GM23338 (cell line): ENCODE measurements at regions not wholly inside any gene's neighbourhood (a gene's known extent, or its start where the extent isn't known, plus 50 kb on each side); places are given as distances from the start of the nearest gene placed in this dataset.
"Not testable (repeated sequence)": the region's sequence is repeated elsewhere in the genome, so short reads cannot be mapped to it uniquely, and the experiment has no call there.

Experiments
- ATAC-seq: fragments of 200-7000 bp; cut with Tn5 transposase; 3 replicates; pipeline ENCODE4 v1.9.1; 2020
- DNase-seq: peaks from one replicate; pipeline ENCODE4 v3.0.0-alpha.2; 2015; ENCODE audit warnings: low spot score
- H2AFZ ChIP-seq: fragments of 200-600 bp; sonication (generic); 2 replicates; pipeline ENCODE4 v1.8.0; 2016; ENCODE audit warnings: antibody characterized with exemption, mild to moderate bottlenecking, moderate library complexity
- H3F3A ChIP-seq: fragments of 200-600 bp; sonication (generic); replicated peaks from 2 replicates; pipeline ENCODE4 v1.8.0; 2017; ENCODE audit warnings: antibody characterized with exemption, mixed run types, low read depth
- H3K27ac ChIP-seq: fragments of 200-600 bp; sonication (generic); 2 replicates; pipeline ENCODE4 v1.6.1; 2016; ENCODE audit warnings: low read depth
- H3K27me3 ChIP-seq: fragments of 200-600 bp; sonication (generic); 2 replicates; pipeline ENCODE4 v1.8.0; 2016; ENCODE audit warnings: mild to moderate bottlenecking, mixed run types, moderate library complexity; ENCODE audit not compliant: insufficient read depth
- H3K36me3 ChIP-seq: fragments of 200-600 bp; sonication (generic); 2 replicates; pipeline ENCODE4 v1.8.0; 2016; ENCODE audit warnings: mild to moderate bottlenecking; ENCODE audit not compliant: insufficient read depth
- H3K4me1 ChIP-seq: fragments of 200-600 bp; sonication (generic); 2 replicates; pipeline ENCODE4 v1.8.0; 2016; ENCODE audit warnings: mild to moderate bottlenecking, moderate library complexity; ENCODE audit not compliant: insufficient read depth
- H3K4me2 ChIP-seq: fragments of 200-600 bp; sonication (generic); 2 replicates; pipeline ENCODE4 v1.7.1; 2017; ENCODE audit warnings: mixed run types
- H3K4me3 ChIP-seq: fragments of 200-600 bp; sonication (generic); 2 replicates; pipeline ENCODE4 v1.6.1; 2016; ENCODE audit warnings: mixed run types
- H3K79me2 ChIP-seq: fragments of 200-600 bp; sonication (generic); replicated peaks from 2 replicates; pipeline ENCODE4 v1.8.0; 2017; ENCODE audit warnings: mild to moderate bottlenecking; ENCODE audit not compliant: insufficient read depth
- H3K9me2 ChIP-seq: fragments of 200-600 bp; sonication (generic); 2 replicates; pipeline ENCODE4 v1.8.0; 2017; ENCODE audit not compliant: insufficient read depth
- H4K20me1 ChIP-seq: fragments of 200-600 bp; sonication (generic); replicated peaks from 2 replicates; pipeline ENCODE4 v1.8.0; 2017; ENCODE audit warnings: mild to moderate bottlenecking; ENCODE audit not compliant: insufficient read depth
- H3K27ac Mint-ChIP-seq: 2 replicates; pipeline ENCODE4 v1.8.0; 2020; ENCODE audit warnings: inconsistent platforms, mild to moderate bottlenecking, moderate library complexity, mixed read lengths
- H3K27me3 Mint-ChIP-seq: 3 replicates; pipeline ENCODE4 v1.8.0; 2022; ENCODE audit warnings: low read depth, mild to moderate bottlenecking, moderate library complexity, mixed read lengths, inconsistent platforms; ENCODE audit not compliant: insufficient read depth, poor library complexity
- H3K36me3 Mint-ChIP-seq: 3 replicates; pipeline ENCODE4 v1.8.0; 2021; ENCODE audit warnings: low read depth, mild to moderate bottlenecking, inconsistent platforms, moderate library complexity, mixed read lengths
- H3K4me1 Mint-ChIP-seq: 3 replicates; pipeline ENCODE4 v1.8.0; 2020; ENCODE audit warnings: mild to moderate bottlenecking, inconsistent platforms, mixed read lengths
- H3K4me3 Mint-ChIP-seq: 3 replicates; pipeline ENCODE4 v1.8.0; 2021; ENCODE audit warnings: moderate library complexity, mild to moderate bottlenecking, inconsistent platforms, mixed read lengths
- H3K9me3 Mint-ChIP-seq: 3 replicates; pipeline ENCODE4 v1.8.0; 2020; ENCODE audit warnings: moderate library complexity, mild to moderate bottlenecking, inconsistent platforms, mixed read lengths
- EZH2 ChIP-seq: fragments of 200-600 bp; sonication (generic); IDR thresholded peaks from one replicate; pipeline ENCODE4 v1.8.0; 2017; ENCODE audit warnings: antibody characterized with exemption, mild to moderate bottlenecking, low read depth; ENCODE audit not compliant: unreplicated experiment
- EZH2phosphoT487 ChIP-seq: fragments of 200-600 bp; sonication (generic); IDR thresholded peaks from one replicate; pipeline ENCODE4 v1.8.1; 2018; ENCODE audit warnings: antibody characterized with exemption; ENCODE audit not compliant: unreplicated experiment
- JUNB ChIP-seq: IDR thresholded peaks from one replicate; pipeline ENCODE4 v1.6.1; 2016; ENCODE audit warnings: antibody characterized with exemption; ENCODE audit not compliant: unreplicated experiment
- NANOG ChIP-seq: IDR thresholded peaks from 2 replicates; pipeline ENCODE4 v1.6.1; 2016; ENCODE audit warnings: antibody characterized with exemption, borderline replicate concordance
- ZNF114 ChIP-seq: fragments of 250-450 bp; sonication (Bioruptor Pico); IDR thresholded peaks from 2 replicates; pipeline ENCODE4 v1.5.0; 2020; ENCODE audit warnings: mild to moderate bottlenecking, moderate library complexity
- TF ChIP-seq, protein P1 (sequence below): IDR thresholded peaks from one replicate; pipeline ENCODE4 v1.6.1; 2018; ENCODE audit warnings: antibody characterized with exemption; ENCODE audit not compliant: unreplicated experiment

DNA sequence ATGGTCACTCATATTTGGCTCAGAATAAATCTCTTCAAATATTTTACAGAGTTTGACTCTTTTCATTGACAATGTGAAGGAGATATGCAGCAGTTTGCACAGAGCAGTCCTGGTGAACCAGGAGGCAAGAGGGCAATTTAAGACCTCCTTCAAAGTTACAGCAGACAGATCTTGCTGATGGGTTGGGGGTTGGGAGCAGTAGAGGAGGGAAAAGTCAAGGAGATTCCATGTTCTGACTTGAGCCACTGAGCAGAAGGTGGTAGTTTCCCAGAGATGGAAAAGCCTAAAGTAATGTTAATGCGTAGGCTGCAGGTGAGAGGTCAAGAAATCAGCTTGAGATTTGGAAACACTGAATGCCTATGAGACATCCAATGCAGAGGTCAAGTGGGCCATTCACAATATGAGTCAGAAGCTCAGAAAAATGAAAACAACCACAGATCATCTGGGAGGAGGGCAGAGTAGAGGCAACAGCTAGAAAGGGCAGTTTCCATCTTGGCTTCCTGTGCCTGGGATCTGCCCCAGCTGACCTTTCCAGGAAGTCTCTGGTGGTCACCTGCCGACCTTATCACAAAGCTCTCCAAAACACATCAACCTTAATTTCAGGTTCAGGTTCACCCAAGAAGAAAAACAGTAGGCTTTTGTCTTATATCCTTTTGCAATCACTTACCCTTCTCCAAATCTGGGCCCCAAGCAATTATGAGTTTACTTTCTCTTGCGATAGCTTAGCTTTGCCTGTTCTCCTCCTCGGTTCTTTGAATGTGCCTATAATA lies 197.5 kb upstream of the ARL4C start (continued):
- TF ChIP-seq JUNB (no peak), ZNF114 (CRISPR knock-in tag) (no peak), EZH2 (no peak), EZH2phosphoT487 (no peak), NANOG (no peak)
- TF ChIP-seq, protein P1, sequence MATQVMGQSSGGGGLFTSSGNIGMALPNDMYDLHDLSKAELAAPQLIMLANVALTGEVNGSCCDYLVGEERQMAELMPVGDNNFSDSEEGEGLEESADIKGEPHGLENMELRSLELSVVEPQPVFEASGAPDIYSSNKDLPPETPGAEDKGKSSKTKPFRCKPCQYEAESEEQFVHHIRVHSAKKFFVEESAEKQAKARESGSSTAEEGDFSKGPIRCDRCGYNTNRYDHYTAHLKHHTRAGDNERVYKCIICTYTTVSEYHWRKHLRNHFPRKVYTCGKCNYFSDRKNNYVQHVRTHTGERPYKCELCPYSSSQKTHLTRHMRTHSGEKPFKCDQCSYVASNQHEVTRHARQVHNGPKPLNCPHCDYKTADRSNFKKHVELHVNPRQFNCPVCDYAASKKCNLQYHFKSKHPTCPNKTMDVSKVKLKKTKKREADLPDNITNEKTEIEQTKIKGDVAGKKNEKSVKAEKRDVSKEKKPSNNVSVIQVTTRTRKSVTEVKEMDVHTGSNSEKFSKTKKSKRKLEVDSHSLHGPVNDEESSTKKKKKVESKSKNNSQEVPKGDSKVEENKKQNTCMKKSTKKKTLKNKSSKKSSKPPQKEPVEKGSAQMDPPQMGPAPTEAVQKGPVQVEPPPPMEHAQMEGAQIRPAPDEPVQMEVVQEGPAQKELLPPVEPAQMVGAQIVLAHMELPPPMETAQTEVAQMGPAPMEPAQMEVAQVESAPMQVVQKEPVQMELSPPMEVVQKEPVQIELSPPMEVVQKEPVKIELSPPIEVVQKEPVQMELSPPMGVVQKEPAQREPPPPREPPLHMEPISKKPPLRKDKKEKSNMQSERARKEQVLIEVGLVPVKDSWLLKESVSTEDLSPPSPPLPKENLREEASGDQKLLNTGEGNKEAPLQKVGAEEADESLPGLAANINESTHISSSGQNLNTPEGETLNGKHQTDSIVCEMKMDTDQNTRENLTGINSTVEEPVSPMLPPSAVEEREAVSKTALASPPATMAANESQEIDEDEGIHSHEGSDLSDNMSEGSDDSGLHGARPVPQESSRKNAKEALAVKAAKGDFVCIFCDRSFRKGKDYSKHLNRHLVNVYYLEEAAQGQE: no peak

DNA sequence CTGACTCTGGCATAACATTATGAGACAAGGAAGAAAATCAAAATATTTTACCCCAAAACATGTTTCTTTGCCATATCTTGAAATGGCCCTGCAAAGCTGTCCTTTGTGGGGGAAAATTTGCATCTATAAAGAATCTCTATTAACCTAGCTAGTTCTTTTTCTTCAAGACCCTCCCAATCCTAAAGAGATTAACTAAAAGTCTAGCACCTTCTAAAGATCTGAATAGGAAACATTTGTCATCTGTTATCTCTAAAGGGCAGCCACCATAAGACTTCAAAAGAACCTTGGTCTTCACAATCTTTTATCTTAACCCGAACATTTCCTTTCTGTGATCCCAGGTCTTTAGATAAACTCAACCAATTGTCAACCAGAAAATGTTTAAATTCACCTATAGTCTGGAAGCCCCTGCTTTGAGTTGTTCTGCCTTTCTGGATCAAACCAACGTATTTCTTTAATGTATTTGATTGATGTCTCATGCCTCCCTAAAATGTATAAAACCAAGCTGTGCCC lies 196.9 kb upstream of the ARL4C start:
- H3K4me3 Mint-ChIP-seq, H3K27me3 ChIP-seq, H3K4me1 ChIP-seq, H3K4me3 ChIP-seq, H3F3A ChIP-seq, DNase-seq, H3K4me2 ChIP-seq, H3K79me2 ChIP-seq, H4K20me1 ChIP-seq, H3K27ac Mint-ChIP-seq, H3K27ac ChIP-seq, H2AFZ ChIP-seq, ATAC-seq, H3K27me3 Mint-ChIP-seq: not testable (repeated sequence)
- H3K36me3 Mint-ChIP-seq: peaks cover 49% of the 10 kb centered on the region
- peaks cover 17% of the 10 kb centered on the region for H3K4me1 Mint-ChIP-seq
- Histone ChIP-seq H3K9me2 (0 out of 2 replicates have a peak, but pooled peaks cover 13% of the 10 kb centered on the region), H3K36me3 (peaks cover 25% of the 10 kb centered on the region)
- peaks cover 47% of the 10 kb centered on the region for H3K9me3 Mint-ChIP-seq

DNA sequence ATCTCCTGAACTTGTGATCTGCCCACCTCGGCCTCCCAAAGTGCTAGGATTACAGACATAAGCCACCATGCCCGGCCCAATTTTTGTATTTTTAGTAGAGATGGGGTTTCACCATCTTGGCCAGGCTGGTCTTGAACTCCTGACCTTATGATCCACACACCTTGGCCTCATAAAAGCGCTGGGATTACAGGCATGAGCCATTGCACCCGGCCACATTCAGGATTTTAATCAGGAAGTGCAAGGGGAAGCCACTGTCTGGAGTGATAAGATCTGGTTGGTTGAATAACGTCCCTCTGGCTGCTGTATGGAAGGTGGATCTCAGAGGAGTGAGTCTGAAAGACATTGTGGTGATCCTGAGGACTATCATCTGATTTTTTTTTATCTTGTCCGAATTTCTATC lies 196.3 kb upstream of the ARL4C start:
- Mint-ChIP-seq H3K9me3 (peaks cover 43% of the 10 kb centered on the region), H3K4me1 (peaks cover 17% of the 10 kb centered on the region), H3K36me3 (peaks cover 49% of the 10 kb centered on the region)
- not testable (repeated sequence) for H4K20me1 ChIP-seq, H3F3A ChIP-seq, H3K4me3 ChIP-seq, H3K27me3 ChIP-seq, DNase-seq, ATAC-seq, H3K79me2 ChIP-seq, H3K27me3 Mint-ChIP-seq, H3K4me2 ChIP-seq, H2AFZ ChIP-seq, H3K4me1 ChIP-seq, H3K27ac ChIP-seq, H3K27ac Mint-ChIP-seq, H3K4me3 Mint-ChIP-seq
- Histone ChIP-seq H3K36me3 (peaks cover 22% of the 10 kb centered on the region), H3K9me2 (peaks cover 12% of the 10 kb centered on the region)
